Nephron (organoid): ENCODE measurements at regions not wholly inside any gene's neighbourhood (a gene's known extent, or its start where the extent isn't known, plus 50 kb on each side); places are given as distances from the start of the nearest gene placed in this dataset.

Experiments
- H3K27ac Mint-ChIP-seq, 3 experiments: 2 replicates each; pipeline ENCODE4 v1.8.0; 2020; ENCODE audit warnings: mixed read lengths in 3 of 3, mild to moderate bottlenecking in 2 of 3, moderate library complexity in 1 of 3
- H3K27me3 Mint-ChIP-seq: 2 replicates; pipeline ENCODE4 v1.8.0; 2021; ENCODE audit warnings: low read depth, mild to moderate bottlenecking, moderate library complexity, mixed read lengths
- H3K36me3 Mint-ChIP-seq: 2 replicates; pipeline ENCODE4 v1.8.0; 2020; ENCODE audit warnings: low read depth, mixed read lengths
- H3K4me1 Mint-ChIP-seq: 2 replicates; pipeline ENCODE4 v1.8.0; 2020; ENCODE audit warnings: mixed read lengths
- H3K4me3 Mint-ChIP-seq, 3 experiments: 2 replicates each; pipeline ENCODE4 v1.8.0; 2020; ENCODE audit warnings: mild to moderate bottlenecking in 3 of 3, mixed read lengths in 3 of 3, moderate library complexity in 2 of 3
- H3K9me3 Mint-ChIP-seq: 2 replicates; pipeline ENCODE4 v1.8.0; 2020; ENCODE audit warnings: mixed read lengths
- CTCF ChIP-seq, 3 experiments: fragments of 200-600 bp; sonication (generic); IDR thresholded peaks; one replicate each; pipeline ENCODE4 v1.5.0; 2021; ENCODE audit warnings: antibody characterized with exemption in 3 of 3; ENCODE audit not compliant: unreplicated experiment in 3 of 3

- TF ChIP-seq CTCF (IDR thresholded peaks at IDR 0.05; ENCODE audit: unreplicated experiment in 3 of 3) = no peak
- H3K27me3 Mint-ChIP-seq = no peaks in the 10 kb centered on the region
- no peak overlapping the region for H3K27ac Mint-ChIP-seq
- H3K4me1 Mint-ChIP-seq = peaks cover 28% of the 10 kb centered on the region
- H3K36me3 Mint-ChIP-seq = no peaks in the 10 kb centered on the region
- H3K4me3 Mint-ChIP-seq = no peak overlapping the region
- H3K9me3 Mint-ChIP-seq = no peaks in the 10 kb centered on the region
Measured at GRCh38 chr7:121452389-121452788, 56.3 kb upstream of the FAM3C start.

- no peak overlapping the region for H3K27ac Mint-ChIP-seq
- TF ChIP-seq CTCF (IDR thresholded peaks at IDR 0.05; ENCODE audit: unreplicated experiment in 3 of 3) = no peak
Measured at GRCh38 chr7:121451367-121452094, 55.4 kb upstream of the FAM3C start.

GRCh38 chr7:121450631-121451198 is 54.6 kb upstream of the FAM3C start:
- Mint-ChIP-seq H3K4me1 (peaks cover 35% of the 10 kb centered on the region), H3K9me3 (no peaks in the 10 kb centered on the region), H3K4me3 (no peak overlapping the region), H3K27me3 (no peaks in the 10 kb centered on the region), H3K36me3 (no peaks in the 10 kb centered on the region), H3K27ac (peak overlapping the region in 1 of 3 experiments; percentile 90)
- TF ChIP-seq CTCF (IDR thresholded peaks at IDR 0.05; ENCODE audit: unreplicated experiment in 3 of 3) = no peak

More at GRCh38 chr7:121451367-121452094, 55.4 kb upstream of the FAM3C start:
- H3K9me3 Mint-ChIP-seq = no peaks in the 10 kb centered on the region
- no peak overlapping the region for H3K4me3 Mint-ChIP-seq
- H3K4me1 Mint-ChIP-seq = peaks cover 35% of the 10 kb centered on the region
- no peaks in the 10 kb centered on the region for H3K27me3 Mint-ChIP-seq
- H3K36me3 Mint-ChIP-seq = no peaks in the 10 kb centered on the region

GRCh38 chr7:121449735-121450240 is 53.7 kb upstream of the FAM3C start:
- H3K27ac Mint-ChIP-seq = peak overlapping the region in 2 of 3 experiments; percentile 76 to 90

GRCh38 chr7:121449329-121449728 is 53.2 kb upstream of the FAM3C start:
- Mint-ChIP-seq H3K27ac (peak overlapping the region in 2 of 3 experiments; percentile 76 to 90), H3K4me1 (peaks cover 35% of the 10 kb centered on the region), H3K9me3 (no peaks in the 10 kb centered on the region), H3K36me3 (no peaks in the 10 kb centered on the region), H3K4me3 (no peak overlapping the region), H3K27me3 (no peaks in the 10 kb centered on the region)
- peak in 1 of 3 experiments; percentile 16 for TF ChIP-seq CTCF (IDR thresholded peaks at IDR 0.05; ENCODE audit: unreplicated experiment in 3 of 3)

More at GRCh38 chr7:121449735-121450240, 53.7 kb upstream of the FAM3C start:
- peaks cover 35% of the 10 kb centered on the region for H3K4me1 Mint-ChIP-seq
- no peaks in the 10 kb centered on the region for H3K9me3 Mint-ChIP-seq
- no peak overlapping the region for H3K4me3 Mint-ChIP-seq
- no peak for TF ChIP-seq CTCF (IDR thresholded peaks at IDR 0.05; ENCODE audit: unreplicated experiment in 3 of 3)
- no peaks in the 10 kb centered on the region for H3K27me3 Mint-ChIP-seq
- H3K36me3 Mint-ChIP-seq = no peaks in the 10 kb centered on the region
